ENCODE measurements at regions not wholly inside any gene's neighbourhood (a gene's known extent, or its start where the extent isn't known, plus 50 kb on each side); places are given as distances from the start of the nearest gene placed in this dataset.
"Not testable (repeated sequence)": the region's sequence is repeated elsewhere in the genome, so short reads cannot be mapped to it uniquely, and the experiment has no call there.

DNA sequence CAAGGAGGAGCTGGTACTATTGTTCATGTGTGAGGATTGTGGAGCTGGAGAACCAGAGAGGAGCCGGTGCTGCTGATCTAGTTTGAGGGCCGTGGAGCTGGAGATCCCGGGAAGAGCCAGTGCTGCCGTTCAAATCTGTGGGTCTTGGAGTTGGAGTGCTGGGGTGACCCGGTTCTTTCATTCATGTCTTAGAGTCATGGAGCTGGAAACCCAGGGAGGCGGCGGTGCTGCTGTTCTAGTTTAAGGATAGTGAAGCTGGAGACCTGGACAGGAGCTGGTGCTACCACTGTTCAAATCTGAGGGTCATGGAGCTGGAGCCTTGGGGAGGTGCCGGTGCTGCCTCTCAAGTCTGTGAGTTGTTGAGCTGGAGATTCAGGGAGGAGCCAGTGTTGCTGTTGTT lies 88.5 kb upstream of the ZNF479 start:
- Histone ChIP-seq H3K9me3 (peaks cover 0 to 100% (median 91%) of the 10 kb centered on the region in 8 donors), H3K4me1 (no peaks in the 10 kb centered on the region), H3K36me3 (no peaks in the 10 kb centered on the region), H3K4me3 (no peak overlapping the region), H3K27me3 (replicated peaks in 1 of 7) (no peaks in the 10 kb centered on the region), H3K27ac (no peak overlapping the region)
- TF ChIP-seq, protein P1, sequence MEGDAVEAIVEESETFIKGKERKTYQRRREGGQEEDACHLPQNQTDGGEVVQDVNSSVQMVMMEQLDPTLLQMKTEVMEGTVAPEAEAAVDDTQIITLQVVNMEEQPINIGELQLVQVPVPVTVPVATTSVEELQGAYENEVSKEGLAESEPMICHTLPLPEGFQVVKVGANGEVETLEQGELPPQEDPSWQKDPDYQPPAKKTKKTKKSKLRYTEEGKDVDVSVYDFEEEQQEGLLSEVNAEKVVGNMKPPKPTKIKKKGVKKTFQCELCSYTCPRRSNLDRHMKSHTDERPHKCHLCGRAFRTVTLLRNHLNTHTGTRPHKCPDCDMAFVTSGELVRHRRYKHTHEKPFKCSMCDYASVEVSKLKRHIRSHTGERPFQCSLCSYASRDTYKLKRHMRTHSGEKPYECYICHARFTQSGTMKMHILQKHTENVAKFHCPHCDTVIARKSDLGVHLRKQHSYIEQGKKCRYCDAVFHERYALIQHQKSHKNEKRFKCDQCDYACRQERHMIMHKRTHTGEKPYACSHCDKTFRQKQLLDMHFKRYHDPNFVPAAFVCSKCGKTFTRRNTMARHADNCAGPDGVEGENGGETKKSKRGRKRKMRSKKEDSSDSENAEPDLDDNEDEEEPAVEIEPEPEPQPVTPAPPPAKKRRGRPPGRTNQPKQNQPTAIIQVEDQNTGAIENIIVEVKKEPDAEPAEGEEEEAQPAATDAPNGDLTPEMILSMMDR (IDR thresholded peaks at IDR 0.05 in 8 of 11, conservative IDR thresholded peaks at IDR 0.05 in 3 of 11) = no peak
- TF ChIP-seq POLR2AphosphoS5 (IDR thresholded peaks at IDR 0.05) (no peak), POLR2A (IDR thresholded peaks at IDR 0.05) (no peak)
- WGBS, 5 donors = 79 to 91% (median 80%) methylated on average over 8 of the region's 8 CpGs
- DNase-seq = no peak
- intact Hi-C loops (cut with DNase I; ENCODE audit: low total_unique reads) = no loop called here

- WGBS, 5 donors = 64 to 81% (median 73%) methylated on average over 4 of the region's 4 CpGs
- Histone ChIP-seq H3K4me3 (no peak overlapping the region), H3K36me3 (no peaks in the 10 kb centered on the region), H3K27me3 (replicated peaks in 1 of 7) (no peaks in the 10 kb centered on the region), H3K9me3 (peaks cover 0 to 100% (median 84%) of the 10 kb centered on the region in 8 donors), H3K27ac (no peak overlapping the region), H3K4me1 (no peaks in the 10 kb centered on the region)
- no peak for DNase-seq
- intact Hi-C loops (cut with DNase I; ENCODE audit: low total_unique reads) = no loop called here
- TF ChIP-seq POLR2A (IDR thresholded peaks at IDR 0.05) (no peak), POLR2AphosphoS5 (IDR thresholded peaks at IDR 0.05) (no peak)
- TF ChIP-seq, protein P1 (IDR thresholded peaks at IDR 0.05 in 8 of 11, conservative IDR thresholded peaks at IDR 0.05 in 3 of 11) = no peak
Observed at GRCh38 chr7:57225666-57226065, 93.4 kb upstream of the ZNF479 start.

GRCh38 chr7:57241236-57241635 lies 109.0 kb upstream of the ZNF479 start:
- H3K4me3 ChIP-seq; H3K36me3 ChIP-seq; intact Hi-C loops (cut with DNase I; ENCODE audit: low total_unique reads); H3K27ac ChIP-seq; H3K27me3 ChIP-seq (replicated peaks in 1 of 7); H3K4me1 ChIP-seq: not testable (repeated sequence)
- WGBS, 5 donors = 82 to 89% (median 84%) methylated on average over 6 of the region's 6 CpGs
- peak; percentile 42 for DNase-seq
- H3K9me3 ChIP-seq = peaks cover 0 to 100% (median 93%) of the 10 kb centered on the region in 8 donors

GRCh38 chr7:57243551-57243950 lies 111.3 kb upstream of the ZNF479 start:
- H3K27ac ChIP-seq; H3K4me3 ChIP-seq; H3K4me1 ChIP-seq; H3K36me3 ChIP-seq; intact Hi-C loops (cut with DNase I; ENCODE audit: low total_unique reads); H3K27me3 ChIP-seq (replicated peaks in 1 of 7): not testable (repeated sequence)
- peaks cover 0 to 100% (median 94%) of the 10 kb centered on the region in 8 donors for H3K9me3 ChIP-seq
- 83 to 88% (median 86%) methylated on average over 8 of the region's 8 CpGs for WGBS, 5 donors
- peak; percentile 33 for DNase-seq

DNA sequence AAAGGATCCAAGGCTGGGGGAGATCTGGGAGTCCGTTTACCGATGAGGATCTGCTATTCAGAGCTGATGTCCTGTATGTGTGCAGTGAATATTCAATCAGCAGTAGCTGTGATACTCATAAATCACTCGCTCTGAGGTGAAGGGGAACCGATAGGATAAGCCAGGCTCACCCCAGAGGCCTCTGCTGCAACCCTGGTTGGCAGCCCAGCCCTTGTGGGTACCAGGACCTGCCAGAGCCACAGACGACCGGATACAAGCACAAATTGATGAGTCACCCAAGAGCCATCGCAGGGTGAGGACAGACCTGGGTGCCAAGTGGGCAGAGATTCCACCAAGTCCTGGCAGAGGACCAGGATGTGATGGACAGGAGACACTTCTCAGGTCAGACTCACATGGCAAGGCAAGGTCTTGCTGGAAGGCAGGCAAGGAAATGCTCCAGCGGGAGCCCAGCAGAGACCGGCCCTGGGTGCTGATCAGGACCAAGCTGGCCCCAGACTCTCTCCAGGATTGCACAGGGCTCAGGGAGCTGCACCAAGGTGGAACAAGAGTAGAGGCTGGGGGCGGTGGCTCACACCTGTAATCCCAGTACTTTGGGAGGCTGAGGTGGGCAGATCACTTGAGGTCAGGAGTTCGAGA lies 112.2 kb upstream of the ZNF479 start:
- peak; percentile 51 for DNase-seq
- H3K27me3 ChIP-seq (replicated peaks in 1 of 7); H3K4me1 ChIP-seq; H3K27ac ChIP-seq; H3K36me3 ChIP-seq; intact Hi-C loops (cut with DNase I; ENCODE audit: low total_unique reads); H3K4me3 ChIP-seq: not testable (repeated sequence)
- 78 to 84% (median 80%) methylated on average over 10 to 11 of the region's 11 CpGs for WGBS, 5 donors
- H3K9me3 ChIP-seq = peaks cover 0 to 100% (median 95%) of the 10 kb centered on the region in 8 donors

DNA sequence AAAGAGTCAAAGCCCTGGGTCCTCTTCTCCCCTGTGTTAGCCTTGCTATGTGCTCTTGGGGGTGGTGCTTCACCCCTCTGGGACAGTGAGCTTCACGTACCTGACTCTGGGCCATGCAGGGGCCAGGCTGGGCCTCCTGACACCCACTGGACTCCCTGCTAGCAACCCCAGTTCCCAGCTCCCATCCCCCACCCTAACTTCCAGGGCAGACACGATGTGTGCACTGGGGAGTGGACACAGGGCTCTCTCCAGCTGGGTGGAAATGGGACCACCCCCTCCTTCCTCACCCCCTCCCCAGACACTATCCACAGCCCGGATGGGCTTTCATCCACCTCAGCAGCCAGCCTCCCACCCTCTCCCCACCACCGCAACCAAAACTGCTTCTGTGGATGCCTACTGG lies 113.0 kb upstream of the ZNF479 start:
- DNase-seq = peak; percentile 50
- WGBS, 5 donors = 79 to 88% (median 82%) methylated on average over 4 of the region's 4 CpGs
- no peaks in the 10 kb centered on the region for H3K27me3 ChIP-seq (replicated peaks in 1 of 7)
- no peak overlapping the region for H3K27ac ChIP-seq
- TF ChIP-seq, protein P1 (IDR thresholded peaks at IDR 0.05 in 8 of 11, conservative IDR thresholded peaks at IDR 0.05 in 3 of 11) = no peak
- no peak for TF ChIP-seq POLR2AphosphoS5 (IDR thresholded peaks at IDR 0.05)
- no peak for TF ChIP-seq POLR2A (IDR thresholded peaks at IDR 0.05)
- H3K4me1 ChIP-seq = no peaks in the 10 kb centered on the region
- intact Hi-C loops (cut with DNase I; ENCODE audit: low total_unique reads) = no loop called here
- H3K36me3 ChIP-seq = no peaks in the 10 kb centered on the region
- no peak overlapping the region for H3K4me3 ChIP-seq
- H3K9me3 ChIP-seq = peaks cover 0 to 100% (median 92%) of the 10 kb centered on the region in 8 donors
